ENCODE measurements at regions not wholly inside any gene's neighbourhood (a gene's known extent, or its start where the extent isn't known, plus 50 kb on each side); places are given as distances from the start of the nearest gene placed in this dataset.
A peak's percentile ranks its signal among the peaks of the same experiment; 100 is the strongest.

DNA sequence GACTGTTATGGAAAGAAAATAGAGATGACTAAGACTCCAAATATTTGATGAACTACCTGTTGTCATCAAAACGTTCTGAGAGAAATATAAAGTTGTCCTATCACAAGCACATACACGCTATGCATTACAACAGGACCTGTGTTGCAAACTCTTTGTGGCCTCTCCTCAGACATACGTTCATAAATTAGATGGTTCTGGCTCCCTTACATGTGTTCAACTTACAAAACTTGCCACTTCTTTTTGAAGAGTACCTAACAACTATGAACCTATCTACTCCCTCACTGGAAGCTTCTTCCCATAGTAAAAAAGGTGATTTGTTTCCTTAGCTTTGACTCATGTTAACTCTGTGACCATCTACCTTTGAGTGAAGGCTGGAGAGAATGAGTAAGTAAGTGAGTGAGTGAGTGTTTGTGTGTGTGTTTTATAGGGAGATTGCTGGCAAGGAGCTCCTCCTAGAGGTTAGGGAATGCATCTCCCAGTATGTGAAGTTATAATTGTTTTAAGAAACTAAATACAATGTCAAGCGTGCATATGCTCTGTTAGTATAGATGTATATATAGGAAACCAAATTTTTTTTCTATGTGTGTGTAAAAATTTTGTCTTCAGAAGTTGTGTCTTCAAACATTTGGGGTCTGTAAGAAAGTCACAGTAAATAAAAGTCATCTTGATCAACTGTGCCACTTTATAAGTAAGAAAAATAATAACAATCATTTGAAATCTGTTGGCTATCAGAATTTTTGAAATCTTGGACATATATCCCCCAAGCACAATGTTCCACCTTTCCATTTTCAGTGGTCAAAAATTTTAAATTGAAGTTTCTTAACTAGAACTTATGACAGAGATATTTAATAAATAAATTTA is 1211.1 kb upstream of the GJE1 start:
- DNase-seq (ENCODE audit: low read depth) (peak; percentile 92), FAIRE-seq (peak; percentile 86)
- Histone ChIP-seq H3K27me3 (ENCODE audit: control insufficient read depth, insufficient read depth, low read length) (no peaks in the 10 kb centered on the region), H3K36me3 (ENCODE audit: control insufficient read depth, insufficient read depth, low read length) (no peaks in the 10 kb centered on the region), H3K4me3 (ENCODE audit: low read depth, low read length) (no peak overlapping the region)
- TF ChIP-seq, protein P1, sequence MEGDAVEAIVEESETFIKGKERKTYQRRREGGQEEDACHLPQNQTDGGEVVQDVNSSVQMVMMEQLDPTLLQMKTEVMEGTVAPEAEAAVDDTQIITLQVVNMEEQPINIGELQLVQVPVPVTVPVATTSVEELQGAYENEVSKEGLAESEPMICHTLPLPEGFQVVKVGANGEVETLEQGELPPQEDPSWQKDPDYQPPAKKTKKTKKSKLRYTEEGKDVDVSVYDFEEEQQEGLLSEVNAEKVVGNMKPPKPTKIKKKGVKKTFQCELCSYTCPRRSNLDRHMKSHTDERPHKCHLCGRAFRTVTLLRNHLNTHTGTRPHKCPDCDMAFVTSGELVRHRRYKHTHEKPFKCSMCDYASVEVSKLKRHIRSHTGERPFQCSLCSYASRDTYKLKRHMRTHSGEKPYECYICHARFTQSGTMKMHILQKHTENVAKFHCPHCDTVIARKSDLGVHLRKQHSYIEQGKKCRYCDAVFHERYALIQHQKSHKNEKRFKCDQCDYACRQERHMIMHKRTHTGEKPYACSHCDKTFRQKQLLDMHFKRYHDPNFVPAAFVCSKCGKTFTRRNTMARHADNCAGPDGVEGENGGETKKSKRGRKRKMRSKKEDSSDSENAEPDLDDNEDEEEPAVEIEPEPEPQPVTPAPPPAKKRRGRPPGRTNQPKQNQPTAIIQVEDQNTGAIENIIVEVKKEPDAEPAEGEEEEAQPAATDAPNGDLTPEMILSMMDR (IDR thresholded peaks at IDR 0.05; ENCODE audit: insufficient read depth, low read length, severe bottlenecking) = peak; percentile 73

DNA sequence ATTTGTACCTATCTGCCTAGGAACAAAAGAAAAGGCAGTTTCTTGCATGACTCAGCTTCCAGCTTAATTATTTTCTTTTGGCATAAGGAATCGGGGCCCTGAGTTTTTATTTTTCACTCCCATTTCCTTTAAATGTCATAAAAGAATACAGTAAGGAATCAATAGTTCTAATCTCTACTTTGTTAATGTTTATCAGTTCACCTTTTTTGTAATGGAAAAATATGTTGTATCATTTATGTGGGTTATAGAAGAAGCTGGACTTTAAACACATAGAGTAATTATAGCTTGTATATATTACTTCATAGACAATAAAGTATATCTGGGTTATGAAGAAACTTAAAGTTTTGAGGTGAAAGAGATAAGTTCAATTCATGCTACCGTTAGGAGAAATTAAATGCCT is 1214.8 kb upstream of the GJE1 start:
- Histone ChIP-seq H3K4me3 (ENCODE audit: low read depth, low read length) (no peak overlapping the region), H3K36me3 (ENCODE audit: control insufficient read depth, insufficient read depth, low read length) (no peaks in the 10 kb centered on the region), H3K27me3 (ENCODE audit: control insufficient read depth, insufficient read depth, low read length) (no peaks in the 10 kb centered on the region)
- TF ChIP-seq, protein P1 (IDR thresholded peaks at IDR 0.05; ENCODE audit: insufficient read depth, low read length, severe bottlenecking) = no peak
- DNase-seq (ENCODE audit: low read depth) (no peak), FAIRE-seq (no peak)

DNA sequence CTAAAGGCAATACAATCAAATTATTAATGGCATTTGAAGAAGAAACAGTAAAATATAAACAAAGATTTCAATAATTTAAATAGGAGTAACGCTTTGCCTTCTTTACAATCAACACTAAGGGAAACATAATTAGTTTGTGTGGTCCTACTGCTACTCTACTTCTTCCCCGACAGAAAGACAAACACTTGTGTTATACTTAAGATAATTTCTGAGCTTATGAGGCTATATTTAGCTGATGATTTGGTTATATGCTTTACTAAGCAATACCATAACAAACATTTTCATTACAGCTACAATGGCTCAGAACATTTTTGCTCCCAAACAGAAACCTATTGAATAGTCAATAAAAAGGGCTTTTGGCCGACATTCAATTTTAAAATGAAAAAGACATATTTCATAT is 1217.2 kb upstream of the GJE1 start:
- DNase-seq (ENCODE audit: low read depth) (no peak), FAIRE-seq (no peak)
- no peaks in the 10 kb centered on the region for H3K36me3 ChIP-seq (ENCODE audit: control insufficient read depth, insufficient read depth, low read length)
- TF ChIP-seq, protein P1 (IDR thresholded peaks at IDR 0.05; ENCODE audit: insufficient read depth, low read length, severe bottlenecking) = no peak
- no peaks in the 10 kb centered on the region for H3K27me3 ChIP-seq (ENCODE audit: control insufficient read depth, insufficient read depth, low read length)
- H3K4me3 ChIP-seq (ENCODE audit: low read depth, low read length) = no peak overlapping the region

GRCh38 chr6:140915103-140915502 is 1217.6 kb upstream of the GJE1 start:
- H3K36me3 ChIP-seq (ENCODE audit: control insufficient read depth, insufficient read depth, low read length) = no peaks in the 10 kb centered on the region
- DNase-seq (ENCODE audit: low read depth) = no peak
- FAIRE-seq = no peak
- H3K27me3 ChIP-seq (ENCODE audit: control insufficient read depth, insufficient read depth, low read length) = no peaks in the 10 kb centered on the region
- TF ChIP-seq, protein P1 (IDR thresholded peaks at IDR 0.05; ENCODE audit: insufficient read depth, low read length, severe bottlenecking) = no peak
- H3K4me3 ChIP-seq (ENCODE audit: low read depth, low read length) = no peak overlapping the region

- Histone ChIP-seq H3K4me3 (ENCODE audit: low read depth, low read length) (no peak overlapping the region), H3K36me3 (ENCODE audit: control insufficient read depth, insufficient read depth, low read length) (no peaks in the 10 kb centered on the region), H3K27me3 (ENCODE audit: control insufficient read depth, insufficient read depth, low read length) (no peaks in the 10 kb centered on the region)
- FAIRE-seq (no peak), DNase-seq (ENCODE audit: low read depth) (peak; percentile 15)
- TF ChIP-seq, protein P1 (IDR thresholded peaks at IDR 0.05; ENCODE audit: insufficient read depth, low read length, severe bottlenecking) = no peak
These were observed 1220.0 kb upstream of the GJE1 start for GRCh38 chr6:140912686-140913085.

DNA sequence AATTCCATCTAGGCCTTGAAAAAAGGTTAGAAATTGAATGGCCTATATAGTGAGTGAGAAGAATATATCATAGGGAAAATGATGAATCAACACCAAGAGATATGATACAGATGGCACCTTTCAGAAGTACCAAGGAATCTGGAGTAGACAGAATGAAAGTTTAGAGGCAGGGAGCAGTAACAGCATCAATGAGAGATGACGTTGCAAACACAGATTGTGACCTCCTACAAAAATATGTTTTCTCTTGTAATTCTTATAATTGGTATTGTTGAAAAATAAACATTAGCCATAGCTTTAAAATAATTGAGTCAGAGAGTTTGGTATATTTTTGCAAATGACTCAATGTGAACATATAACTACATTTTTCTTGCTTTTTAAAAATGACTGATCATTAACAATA is 1223.1 kb upstream of the GJE1 start:
- Histone ChIP-seq H3K36me3 (ENCODE audit: control insufficient read depth, insufficient read depth, low read length) (no peaks in the 10 kb centered on the region), H3K4me3 (ENCODE audit: low read depth, low read length) (no peak overlapping the region), H3K27me3 (ENCODE audit: control insufficient read depth, insufficient read depth, low read length) (no peaks in the 10 kb centered on the region)
- FAIRE-seq (no peak), DNase-seq (ENCODE audit: low read depth) (no peak)
- TF ChIP-seq, protein P1 (IDR thresholded peaks at IDR 0.05; ENCODE audit: insufficient read depth, low read length, severe bottlenecking) = no peak

Data from bronchial epithelial cell (primary cell).